Stomach (tissue), 8 donors: ENCODE measurements at regions not wholly inside any gene's neighbourhood (a gene's known extent, or its start where the extent isn't known, plus 50 kb on each side); places are given as distances from the start of the nearest gene placed in this dataset.

Source experiments
- DNase-seq, 2 donors: peaks; one replicate each; pipeline versions ENCODE4 v3.0.0 to v3.0.0-alpha.2; 2013 to 2019
- H3K27ac ChIP-seq, 5 donors: fragments of 200-600 bp in 4 of 5; sonication (generic) in 4 of 5; one replicate each; pipeline ENCODE4 v1.5.1; 2013 to 2019; ENCODE audit warnings: mild to moderate bottlenecking in 1 of 5, moderate library complexity in 1 of 5
- H3K27me3 ChIP-seq, 3 donors: fragments of 200-600 bp; sonication (generic); one replicate each; pipeline ENCODE4 v1.5.1; 2017 to 2019; ENCODE audit warnings: mixed run types in 1 of 3
- H3K36me3 ChIP-seq, 4 donors: fragments of 200-600 bp; sonication (generic); 1 replicate in 3 of 4; 2 replicates in 1 of 4; pipeline ENCODE4 v1.5.1; 2016 to 2019
- H3K4me1 ChIP-seq, 4 donors: fragments of 200-600 bp; sonication (generic); one replicate each; pipeline ENCODE4 v1.5.1; 2016 to 2019
- H3K4me3 ChIP-seq, 4 donors: fragments of 200-600 bp; sonication (generic) in 3 of 4; one replicate each; pipeline ENCODE4 v1.5.1; 2016 to 2019; ENCODE audit warnings: mild to moderate bottlenecking in 1 of 4
- H3K9me3 ChIP-seq, 4 donors: fragments of 200-600 bp; sonication (generic); one replicate each; pipeline ENCODE4 v1.5.1; 2016 to 2019
- CTCF ChIP-seq, 7 experiments: fragments of 450-650 bp in 4 of 7; fragments of 200-600 bp in 3 of 7; sonication (generic) in 3 of 7; IDR thresholded peaks; one replicate each; pipeline ENCODE4 v1.5.1; 2016 to 2019; ENCODE audit warnings: antibody characterized with exemption in 7 of 7, control low read depth in 2 of 7, mild to moderate bottlenecking in 1 of 7
- EP300 ChIP-seq: sonication (generic); formaldehyde crosslinking; IDR thresholded peaks from one replicate; pipeline ENCODE4 v1.6.1; 2017; ENCODE audit warnings: antibody characterized with exemption
- POLR2A ChIP-seq, 4 donors: fragments of 450-650 bp; IDR thresholded peaks; one replicate each; pipeline ENCODE4 v1.6.1; 2016; ENCODE audit warnings: antibody characterized with exemption in 4 of 4, control low read depth in 2 of 4, mild to moderate bottlenecking in 1 of 4, moderate library complexity in 1 of 4
- POLR2AphosphoS5 ChIP-seq, 3 donors: sonication (generic); formaldehyde crosslinking; IDR thresholded peaks; one replicate each; pipeline ENCODE4 v1.6.1; 2016; ENCODE audit warnings: antibody characterized with exemption in 3 of 3
- WGBS, 5 donors: extraction: QIAGEN DNeasy Blood & Tissue Kit in 3 of 5; methylation state at CpG; one replicate each; pipeline versions ENCODE4 v1.1.5 to v1.1.7; 2013 to 2018; 5-methylcytosine and 5-hydroxymethylcytosine counted together
- intact Hi-C: fragments of 100-400 bp; cut with DNase I; formaldehyde crosslinking; loops from one replicate; pipeline ENCODE4 v1.15.1; 2023; ENCODE audit warnings: low total_unique reads
- donor health status: healthy with polysubstance abuse.
- donor health status: Bipolar disorder and iron deficiency.
- donor health status: healthy.

- H3K27me3 ChIP-seq, result no peaks in the 10 kb centered on the region
- H3K27ac ChIP-seq, result no peak overlapping the region
- H3K36me3 ChIP-seq, result no peaks in the 10 kb centered on the region
- TF ChIP-seq CTCF (IDR thresholded peaks at IDR 0.05) (no peak), EP300 (no peak), POLR2A (IDR thresholded peaks at IDR 0.05) (no peak), POLR2AphosphoS5 (IDR thresholded peaks at IDR 0.05) (no peak)
- H3K9me3 ChIP-seq, result no peaks in the 10 kb centered on the region
- H3K4me1 ChIP-seq, result no peaks in the 10 kb centered on the region
- no peak overlapping the region for H3K4me3 ChIP-seq
- intact Hi-C loops, result no loop called here
- no peak for DNase-seq
- WGBS, 5 donors, result 32 to 70% (median 61%) methylated on average over 1 of the region's 1 CpG
Observed at GRCh38 chr4:159444678-159445077, 341.8 kb downstream of the RAPGEF2 start.

- DNase-seq, result no peak
- intact Hi-C loops, result no loop called here
- H3K36me3 ChIP-seq, result no peaks in the 10 kb centered on the region
- no peaks in the 10 kb centered on the region for H3K9me3 ChIP-seq
- TF ChIP-seq POLR2A (IDR thresholded peaks at IDR 0.05) (no peak), EP300 (no peak), CTCF (IDR thresholded peaks at IDR 0.05) (no peak), POLR2AphosphoS5 (IDR thresholded peaks at IDR 0.05) (no peak)
- no peaks in the 10 kb centered on the region for H3K4me1 ChIP-seq
- no peak overlapping the region for H3K27ac ChIP-seq
- H3K27me3 ChIP-seq, result no peaks in the 10 kb centered on the region
- 79 to 96% (median 85%) methylated on average over 2 of the region's 2 CpGs for WGBS, 5 donors
- no peak overlapping the region for H3K4me3 ChIP-seq
Observed at GRCh38 chr4:159445692-159446091, 342.8 kb downstream of the RAPGEF2 start.

DNA sequence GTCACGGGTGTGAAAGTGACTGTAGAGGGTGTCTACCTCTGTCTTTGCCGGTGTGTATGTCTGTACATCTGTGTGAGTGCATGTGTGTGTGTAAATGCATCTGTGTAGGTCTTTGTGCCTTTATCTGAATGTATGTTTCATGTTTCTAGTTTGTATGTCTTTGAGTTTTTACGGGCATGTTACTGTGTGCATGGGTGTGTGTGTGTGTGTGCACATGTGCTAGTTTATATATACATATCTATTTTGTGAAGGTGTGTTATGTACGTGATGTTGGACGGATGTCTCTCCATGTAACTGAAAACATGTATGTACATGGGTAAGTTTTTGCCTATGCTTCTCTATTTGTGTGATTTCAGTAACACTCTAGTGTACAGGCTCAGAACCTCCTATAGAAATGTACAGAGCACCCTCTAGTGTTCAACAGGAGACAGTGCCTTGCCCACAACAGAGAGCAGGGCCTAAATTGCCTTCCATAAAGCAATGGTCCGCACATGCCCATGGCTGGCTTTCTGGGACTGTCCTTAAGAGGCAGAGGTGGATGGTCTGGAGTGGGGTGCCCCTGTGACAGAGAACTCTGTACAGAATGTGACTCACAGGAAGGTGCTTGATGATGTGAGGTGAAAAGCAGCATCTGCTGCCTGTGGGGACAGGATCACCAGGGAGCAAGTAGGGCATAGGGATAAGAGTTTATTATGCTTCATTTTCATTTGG, 343.5 kb downstream of the RAPGEF2 start:
- TF ChIP-seq CTCF (IDR thresholded peaks at IDR 0.05) (peak in 5 of 7 experiments; percentile 61 to 79 (median 73)), EP300 (no peak)
- 44 to 54% (median 50%) methylated on average over 6 of the region's 6 CpGs for WGBS, 5 donors
- H3K27me3 ChIP-seq, result no peaks in the 10 kb centered on the region
- no peak overlapping the region for H3K27ac ChIP-seq
- H3K9me3 ChIP-seq, result no peaks in the 10 kb centered on the region
- intact Hi-C loops, result no loop called here
- no peaks in the 10 kb centered on the region for H3K4me1 ChIP-seq
- H3K4me3 ChIP-seq, result no peak overlapping the region
- H3K36me3 ChIP-seq, result no peaks in the 10 kb centered on the region
- DNase-seq, result peak; percentile 28 to 82

DNA sequence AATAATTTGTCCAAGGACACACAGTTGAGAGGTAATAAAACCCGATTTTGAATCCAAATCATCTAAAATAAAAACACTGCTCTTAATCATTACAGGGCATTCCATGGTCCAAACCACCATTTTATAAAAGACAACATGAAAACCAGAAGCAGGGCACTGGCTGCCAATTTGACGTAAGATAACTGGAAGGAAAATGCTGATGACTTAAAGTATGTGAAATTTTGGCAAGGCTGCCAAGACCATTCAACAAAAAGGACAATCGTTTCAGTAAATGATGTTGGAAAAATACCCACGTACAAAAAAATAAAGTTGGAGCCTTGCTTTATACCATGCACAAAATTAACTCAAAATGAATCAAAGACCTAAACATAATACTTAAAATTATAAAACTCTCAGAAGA, 344.4 kb downstream of the RAPGEF2 start:
- Histone ChIP-seq H3K36me3 (no peaks in the 10 kb centered on the region), H3K4me3 (no peak overlapping the region), H3K27ac (no peak overlapping the region), H3K9me3 (no peaks in the 10 kb centered on the region), H3K27me3 (no peaks in the 10 kb centered on the region), H3K4me1 (no peaks in the 10 kb centered on the region)
- intact Hi-C loops, result no loop called here
- DNase-seq, result no peak
- TF ChIP-seq POLR2AphosphoS5 (IDR thresholded peaks at IDR 0.05), result no peak
- TF ChIP-seq EP300, result no peak
- no peak for TF ChIP-seq POLR2A (IDR thresholded peaks at IDR 0.05)
- no peak for TF ChIP-seq CTCF (IDR thresholded peaks at IDR 0.05)
- WGBS, 5 donors, result 63 to 67% (median 67%) methylated on average over 4 of the region's 4 CpGs
